GM12864 (cell line): ENCODE measurements at regions not wholly inside any gene's neighbourhood (a gene's known extent, or its start where the extent isn't known, plus 50 kb on each side); places are given as distances from the start of the nearest gene placed in this dataset.

ENCODE experiments used
- DNase-seq: peaks from one replicate; pipeline ENCODE4 v3.0.0-alpha.2; 2011; ENCODE audit warnings: low read depth
- H3K4me3 ChIP-seq: 2 replicates; pipeline ENCODE4 v1.5.1; 2011; ENCODE audit warnings: mild to moderate bottlenecking, low read depth, low read length, control low read depth
- TF ChIP-seq, protein P1 (sequence below): IDR thresholded peaks from 2 replicates; pipeline ENCODE4 v1.5.1; 2011; ENCODE audit warnings: low read depth, mild to moderate bottlenecking, moderate library complexity, low read length, control low read depth, inconsistent platforms; ENCODE audit errors: missing control alignments

DNA sequence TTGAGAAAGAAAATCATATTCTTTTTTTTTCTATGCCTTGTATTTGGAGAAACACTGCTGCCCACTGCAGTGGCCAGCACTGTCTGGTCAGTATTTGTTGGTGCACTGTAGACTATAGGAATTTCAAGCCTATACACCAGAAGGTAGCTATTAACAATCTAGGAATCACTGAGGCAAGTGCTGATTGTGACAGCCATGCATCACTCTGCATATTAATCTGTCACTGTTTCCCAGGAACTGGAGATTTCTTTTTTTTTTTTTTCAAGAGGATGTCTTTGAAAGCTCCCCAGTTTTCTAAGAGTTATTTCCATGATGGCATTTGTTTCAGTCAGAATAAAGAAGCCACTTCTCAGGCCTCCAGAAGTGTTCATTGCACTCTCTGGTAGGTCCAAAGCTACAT, 737.8 kb upstream of the PTBP2 start:
- TF ChIP-seq, protein P1, sequence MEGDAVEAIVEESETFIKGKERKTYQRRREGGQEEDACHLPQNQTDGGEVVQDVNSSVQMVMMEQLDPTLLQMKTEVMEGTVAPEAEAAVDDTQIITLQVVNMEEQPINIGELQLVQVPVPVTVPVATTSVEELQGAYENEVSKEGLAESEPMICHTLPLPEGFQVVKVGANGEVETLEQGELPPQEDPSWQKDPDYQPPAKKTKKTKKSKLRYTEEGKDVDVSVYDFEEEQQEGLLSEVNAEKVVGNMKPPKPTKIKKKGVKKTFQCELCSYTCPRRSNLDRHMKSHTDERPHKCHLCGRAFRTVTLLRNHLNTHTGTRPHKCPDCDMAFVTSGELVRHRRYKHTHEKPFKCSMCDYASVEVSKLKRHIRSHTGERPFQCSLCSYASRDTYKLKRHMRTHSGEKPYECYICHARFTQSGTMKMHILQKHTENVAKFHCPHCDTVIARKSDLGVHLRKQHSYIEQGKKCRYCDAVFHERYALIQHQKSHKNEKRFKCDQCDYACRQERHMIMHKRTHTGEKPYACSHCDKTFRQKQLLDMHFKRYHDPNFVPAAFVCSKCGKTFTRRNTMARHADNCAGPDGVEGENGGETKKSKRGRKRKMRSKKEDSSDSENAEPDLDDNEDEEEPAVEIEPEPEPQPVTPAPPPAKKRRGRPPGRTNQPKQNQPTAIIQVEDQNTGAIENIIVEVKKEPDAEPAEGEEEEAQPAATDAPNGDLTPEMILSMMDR: no peak

DNA sequence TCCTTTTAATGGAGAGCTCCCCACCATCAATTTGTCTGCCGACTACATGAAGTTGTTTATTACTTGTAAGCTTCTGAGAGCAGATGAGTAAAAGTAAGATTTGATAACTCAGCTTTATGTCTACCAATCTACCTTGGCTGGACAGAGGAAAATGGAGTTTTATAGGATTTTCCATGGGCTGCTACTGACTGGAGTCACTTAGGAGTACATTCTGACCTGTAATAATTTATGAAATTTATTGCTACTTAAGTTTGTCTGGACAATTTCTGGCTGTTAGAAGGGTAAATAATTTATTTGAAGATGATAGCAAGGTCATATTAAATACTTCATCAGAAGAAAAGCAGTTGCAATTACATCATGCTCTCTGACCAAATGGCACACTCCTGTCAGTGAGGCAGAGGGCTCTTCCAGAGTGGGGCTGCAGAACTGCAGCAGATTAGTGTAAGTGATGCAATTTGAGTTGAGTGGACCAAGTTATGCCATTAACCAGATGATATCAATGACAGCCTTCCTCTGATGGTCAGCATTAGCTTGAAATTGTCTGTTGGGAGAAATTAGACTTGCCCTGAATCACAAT, 736.7 kb upstream of the PTBP2 start:
- TF ChIP-seq, protein P1: no peak
- no peak overlapping the region for H3K4me3 ChIP-seq
- DNase-seq: no peak

More for the DNA sequence above, 737.8 kb upstream of the PTBP2 start:
- no peak for DNase-seq
- no peak overlapping the region for H3K4me3 ChIP-seq

DNA sequence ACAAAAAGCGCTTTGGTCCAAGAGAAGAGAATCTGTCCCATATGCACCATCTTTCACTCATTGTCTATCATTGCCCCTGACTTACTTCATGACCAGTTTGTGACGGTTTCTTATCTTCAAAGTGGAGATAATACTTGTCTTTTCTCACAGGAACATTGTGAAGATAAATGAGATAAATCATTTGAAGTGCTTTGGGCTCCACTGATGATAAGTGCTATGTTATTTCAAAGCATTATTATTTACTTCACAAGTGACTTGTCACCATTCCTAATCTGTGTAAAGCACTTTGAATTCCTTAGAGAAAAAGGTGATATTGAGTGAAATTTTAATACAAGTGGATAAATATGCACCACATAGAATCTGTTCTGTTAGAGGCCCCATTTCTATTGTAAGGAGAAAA, 731.6 kb upstream of the PTBP2 start:
- DNase-seq: no peak

DNA sequence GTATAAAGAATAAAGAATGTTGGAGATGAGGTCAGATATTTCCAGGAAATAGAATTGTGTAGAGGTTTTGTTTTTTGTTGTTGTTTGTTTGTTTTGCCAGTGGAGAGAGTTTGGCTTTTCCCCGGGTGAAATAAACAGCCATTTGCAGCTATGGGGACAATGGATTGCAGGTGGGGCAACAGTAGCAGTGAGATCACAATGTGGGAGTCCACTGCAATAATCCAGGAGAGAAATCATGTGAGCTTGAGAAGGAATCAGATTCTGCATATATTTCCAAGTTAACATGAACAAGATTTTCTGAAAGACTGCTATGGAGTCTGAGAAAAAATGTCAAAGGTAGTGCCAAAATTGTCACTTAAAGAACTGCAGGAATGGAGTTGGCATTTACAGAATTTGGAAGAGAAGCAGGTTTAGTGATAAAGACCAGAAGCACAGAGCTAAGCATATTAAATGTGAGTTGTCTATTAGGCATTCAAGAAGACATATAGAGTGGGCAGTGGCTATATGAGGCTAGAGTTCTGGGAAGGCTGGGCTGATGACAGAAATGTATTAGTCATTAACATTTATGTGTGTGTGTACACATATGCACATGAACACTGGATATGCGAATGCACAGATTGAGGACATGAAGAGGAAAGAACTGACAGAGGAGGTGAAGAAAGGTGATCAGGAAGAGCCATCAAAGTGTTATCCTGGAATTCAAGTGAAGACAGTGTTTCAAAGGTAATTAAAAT, 729.6 kb upstream of the PTBP2 start:
- DNase-seq: no peak
- TF ChIP-seq, protein P1: no peak
- H3K4me3 ChIP-seq: no peak overlapping the region

More for the DNA sequence above, 731.6 kb upstream of the PTBP2 start:
- TF ChIP-seq, protein P1: no peak
- H3K4me3 ChIP-seq: no peak overlapping the region

DNA sequence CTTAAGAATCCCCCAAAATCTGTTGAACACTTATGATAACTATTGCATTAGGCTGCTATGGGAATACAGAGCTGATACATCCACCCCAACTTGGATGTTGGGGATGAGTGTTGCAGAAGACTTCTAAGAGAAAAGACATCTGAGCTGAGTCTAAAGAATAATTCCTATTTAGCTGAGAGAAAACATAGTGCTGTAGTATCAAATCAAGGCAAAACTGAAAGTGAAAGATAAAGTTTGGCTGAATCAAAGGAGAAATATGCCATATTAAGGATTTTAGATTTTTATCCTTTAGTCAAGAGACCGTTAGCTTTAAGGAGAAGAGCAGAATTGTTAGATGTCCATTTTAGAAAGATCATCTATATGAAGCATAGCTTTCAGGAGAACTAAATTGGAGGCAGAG, 726.9 kb upstream of the PTBP2 start:
- TF ChIP-seq, protein P1: no peak
- no peak overlapping the region for H3K4me3 ChIP-seq
- DNase-seq: no peak

DNA sequence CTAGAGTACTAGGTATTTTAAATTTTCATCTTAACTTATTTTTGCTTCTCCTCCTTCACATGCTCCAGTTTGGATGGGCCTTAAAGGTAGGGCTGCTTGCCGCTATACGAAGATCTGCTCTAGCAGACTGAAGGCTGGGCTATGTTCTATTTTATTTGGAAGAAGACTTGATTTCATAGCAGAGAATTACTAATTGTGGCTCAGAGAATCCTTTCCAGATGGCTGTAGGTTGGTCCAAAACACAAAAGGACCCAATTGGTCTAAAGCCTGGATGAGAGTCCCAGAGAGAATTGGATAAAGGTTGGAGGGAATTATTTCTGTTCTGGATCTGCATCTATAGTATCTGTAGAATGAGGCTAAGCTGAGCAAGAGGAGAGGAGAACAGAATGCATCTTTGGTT, 719.4 kb upstream of the PTBP2 start:
- no peak for DNase-seq
- TF ChIP-seq, protein P1: no peak
- no peak overlapping the region for H3K4me3 ChIP-seq
